ENCODE measurements at regions not wholly inside any gene's neighbourhood (a gene's known extent, or its start where the extent isn't known, plus 50 kb on each side); places are given as distances from the start of the nearest gene placed in this dataset.

DNA sequence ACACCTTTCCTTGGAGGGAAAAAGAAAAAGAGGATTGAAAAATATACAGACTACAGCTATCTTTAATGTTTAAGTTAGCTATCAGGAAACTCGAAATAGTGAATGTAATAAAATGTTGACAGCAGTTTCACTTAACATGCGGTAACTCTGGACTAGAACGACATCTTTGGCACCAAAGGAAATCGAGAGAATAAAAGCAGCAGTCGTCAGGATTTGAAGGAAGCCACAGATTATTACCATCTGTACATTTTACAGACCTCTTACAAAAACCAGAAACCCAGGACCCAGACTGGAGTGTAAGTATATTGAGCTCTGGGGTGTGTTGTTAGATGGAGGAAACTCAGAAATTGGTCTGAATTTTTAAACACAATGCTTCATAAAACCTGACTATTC lies 51.6 kb upstream of the STOX2 start:
- H3K9ac ChIP-seq (ENCODE audit: low read depth, low read length), result no peak overlapping the region

More for the DNA sequence above, 51.6 kb upstream of the STOX2 start:
- Histone ChIP-seq H3K18ac (ENCODE audit: low read depth, low read length) (no peak overlapping the region), H2AK9ac (replicated peaks; ENCODE audit: low read depth, low read length, poor library complexity) (no peak overlapping the region), H2BK120ac (ENCODE audit: low read depth, low read length) (no peak overlapping the region), H2BK20ac (ENCODE audit: low read depth, low read length) (no peak overlapping the region), H3K79me1 (ENCODE audit: low read depth in 1 of 2, low read length in 2 of 2) (no peaks in the 10 kb centered on the region), H3K23ac (ENCODE audit: low read depth, low read length) (no peak overlapping the region), H2AFZ (replicated peaks; ENCODE audit: low read length, poor library complexity) (no peak overlapping the region), H3K4me1 (ENCODE audit: control insufficient read depth, insufficient read depth, low read length) (no peaks in the 10 kb centered on the region), H3K56ac (ENCODE audit: extremely low read depth, insufficient read depth, low read length) (no peak overlapping the region), H4K8ac (ENCODE audit: low read depth in 2 of 2, low read length in 2 of 2) (no peak overlapping the region), H2BK15ac (ENCODE audit: low read depth, low read length) (no peak overlapping the region), H3K9me3 (ENCODE audit: control insufficient read depth, insufficient read depth, low read length) (peaks cover 2% of the 10 kb centered on the region; the same call in 1 of the 2 replicates), H4K5ac (ENCODE audit: low read depth, low read length) (no peak overlapping the region), H3K4me3 (ENCODE audit: insufficient read depth, low read depth, low read length) (no peak overlapping the region), H3K4ac (ENCODE audit: low read depth, low read length) (no peak overlapping the region), H4K91ac (ENCODE audit: insufficient read depth, low read depth, low read length) (no peak overlapping the region), H3K4me2 (ENCODE audit: low read depth, low read length) (no peak overlapping the region), H3K9me1 (ENCODE audit: insufficient read depth, low read length) (no peaks in the 10 kb centered on the region), H4K20me1 (ENCODE audit: insufficient read depth, low read length) (no peaks in the 10 kb centered on the region), H2BK5ac (ENCODE audit: low read depth, low read length, poor library complexity, severe bottlenecking) (no peak overlapping the region), H3K36me3 (ENCODE audit: control insufficient read depth, insufficient read depth, low read length) (no peaks in the 10 kb centered on the region), H3K14ac (replicated peaks; ENCODE audit: low read depth, low read length) (no peak overlapping the region), H3K27me3 (ENCODE audit: control insufficient read depth, insufficient read depth, low read length) (peaks cover 8% of the 10 kb centered on the region; the same call in 1 of the 2 replicates), H3K27ac (ENCODE audit: insufficient read depth, low read length) (no peak overlapping the region), H2AK5ac (ENCODE audit: low read depth, low read length) (no peak overlapping the region)
- no CpG with 5 or more reads among the region's 5 CpGs for WGBS, 2 experiments (ENCODE audit: extremely low coverage in 2 of 2, insufficient read length in 1 of 2)
- intact Hi-C loops (cut with micrococcal nuclease), result no loop called here
- in situ Hi-C loops (cut with MboI; ENCODE audit: low sequenced_read_pairs), result no loop called here
- dilution Hi-C loops (cut with HindIII; ENCODE audit: low sequenced_read_pairs, unreplicated experiment), result no loop called here
- TF ChIP-seq ELK1 (IDR thresholded peaks at IDR 0.05; ENCODE audit: borderline replicate concordance, low read depth, low read length), result no peak
- TF ChIP-seq RFX5 (IDR thresholded peaks at IDR 0.05; ENCODE audit: low read depth, low read length), result no peak
- TF ChIP-seq, protein P1, sequence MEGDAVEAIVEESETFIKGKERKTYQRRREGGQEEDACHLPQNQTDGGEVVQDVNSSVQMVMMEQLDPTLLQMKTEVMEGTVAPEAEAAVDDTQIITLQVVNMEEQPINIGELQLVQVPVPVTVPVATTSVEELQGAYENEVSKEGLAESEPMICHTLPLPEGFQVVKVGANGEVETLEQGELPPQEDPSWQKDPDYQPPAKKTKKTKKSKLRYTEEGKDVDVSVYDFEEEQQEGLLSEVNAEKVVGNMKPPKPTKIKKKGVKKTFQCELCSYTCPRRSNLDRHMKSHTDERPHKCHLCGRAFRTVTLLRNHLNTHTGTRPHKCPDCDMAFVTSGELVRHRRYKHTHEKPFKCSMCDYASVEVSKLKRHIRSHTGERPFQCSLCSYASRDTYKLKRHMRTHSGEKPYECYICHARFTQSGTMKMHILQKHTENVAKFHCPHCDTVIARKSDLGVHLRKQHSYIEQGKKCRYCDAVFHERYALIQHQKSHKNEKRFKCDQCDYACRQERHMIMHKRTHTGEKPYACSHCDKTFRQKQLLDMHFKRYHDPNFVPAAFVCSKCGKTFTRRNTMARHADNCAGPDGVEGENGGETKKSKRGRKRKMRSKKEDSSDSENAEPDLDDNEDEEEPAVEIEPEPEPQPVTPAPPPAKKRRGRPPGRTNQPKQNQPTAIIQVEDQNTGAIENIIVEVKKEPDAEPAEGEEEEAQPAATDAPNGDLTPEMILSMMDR (conservative IDR thresholded peaks at IDR 0.05; ENCODE audit: low read depth, low read length), result no peak
- DNase-seq (no peak), ATAC-seq (ENCODE audit: low read depth) (no peak)
- CTCF ChIA-PET, result no interaction called here
- BruUV-seq (replicated peaks), result no TSS peak
- POLR2A ChIA-PET (ENCODE audit: unreplicated experiment), result no interaction called here
